ENCODE measurements at regions not wholly inside any gene's neighbourhood (a gene's known extent, or its start where the extent isn't known, plus 50 kb on each side); places are given as distances from the start of the nearest gene placed in this dataset.

DNA sequence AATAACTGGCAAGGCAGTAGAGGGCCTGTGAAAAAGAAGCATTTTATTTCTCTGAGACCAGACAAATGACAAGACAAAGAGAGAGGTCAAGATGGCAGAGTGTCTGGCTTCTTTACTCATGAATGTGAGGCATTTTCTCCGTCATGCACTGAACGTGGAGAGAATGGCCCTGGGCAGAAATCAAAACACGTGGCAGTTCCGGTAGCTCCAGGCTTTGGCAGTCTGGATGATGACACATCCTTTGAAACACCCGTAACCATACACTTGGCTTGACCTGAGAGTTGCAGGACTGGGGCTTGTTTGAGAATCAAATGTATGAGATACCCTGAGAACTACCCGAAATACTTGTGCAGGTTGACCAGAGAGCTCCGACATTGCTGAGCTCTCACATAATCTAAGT lies 537.6 kb downstream of the ACTR3B start:
- ChIA-PET CTCF (interaction anchor here (0.6 kb wide), 1 partner anchor 405 kb away, joined by 3 read pairs; no protein-coding TSS in a partner anchor), POLR2A (no interaction called here)
- TF ChIP-seq ZNF223 (tag by site-specific recombination; IDR thresholded peaks at IDR 0.05): no peak
- TF ChIP-seq, protein P1, sequence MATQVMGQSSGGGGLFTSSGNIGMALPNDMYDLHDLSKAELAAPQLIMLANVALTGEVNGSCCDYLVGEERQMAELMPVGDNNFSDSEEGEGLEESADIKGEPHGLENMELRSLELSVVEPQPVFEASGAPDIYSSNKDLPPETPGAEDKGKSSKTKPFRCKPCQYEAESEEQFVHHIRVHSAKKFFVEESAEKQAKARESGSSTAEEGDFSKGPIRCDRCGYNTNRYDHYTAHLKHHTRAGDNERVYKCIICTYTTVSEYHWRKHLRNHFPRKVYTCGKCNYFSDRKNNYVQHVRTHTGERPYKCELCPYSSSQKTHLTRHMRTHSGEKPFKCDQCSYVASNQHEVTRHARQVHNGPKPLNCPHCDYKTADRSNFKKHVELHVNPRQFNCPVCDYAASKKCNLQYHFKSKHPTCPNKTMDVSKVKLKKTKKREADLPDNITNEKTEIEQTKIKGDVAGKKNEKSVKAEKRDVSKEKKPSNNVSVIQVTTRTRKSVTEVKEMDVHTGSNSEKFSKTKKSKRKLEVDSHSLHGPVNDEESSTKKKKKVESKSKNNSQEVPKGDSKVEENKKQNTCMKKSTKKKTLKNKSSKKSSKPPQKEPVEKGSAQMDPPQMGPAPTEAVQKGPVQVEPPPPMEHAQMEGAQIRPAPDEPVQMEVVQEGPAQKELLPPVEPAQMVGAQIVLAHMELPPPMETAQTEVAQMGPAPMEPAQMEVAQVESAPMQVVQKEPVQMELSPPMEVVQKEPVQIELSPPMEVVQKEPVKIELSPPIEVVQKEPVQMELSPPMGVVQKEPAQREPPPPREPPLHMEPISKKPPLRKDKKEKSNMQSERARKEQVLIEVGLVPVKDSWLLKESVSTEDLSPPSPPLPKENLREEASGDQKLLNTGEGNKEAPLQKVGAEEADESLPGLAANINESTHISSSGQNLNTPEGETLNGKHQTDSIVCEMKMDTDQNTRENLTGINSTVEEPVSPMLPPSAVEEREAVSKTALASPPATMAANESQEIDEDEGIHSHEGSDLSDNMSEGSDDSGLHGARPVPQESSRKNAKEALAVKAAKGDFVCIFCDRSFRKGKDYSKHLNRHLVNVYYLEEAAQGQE (tag by site-specific recombination; IDR thresholded peaks at IDR 0.05): no peak
- TF ChIP-seq ZNF221 (tag by site-specific recombination; IDR thresholded peaks at IDR 0.05; ENCODE audit: borderline replicate concordance): no peak
- TF ChIP-seq WT1 (tag by site-specific recombination; IDR thresholded peaks at IDR 0.05): no peak
- TF ChIP-seq, protein P2, sequence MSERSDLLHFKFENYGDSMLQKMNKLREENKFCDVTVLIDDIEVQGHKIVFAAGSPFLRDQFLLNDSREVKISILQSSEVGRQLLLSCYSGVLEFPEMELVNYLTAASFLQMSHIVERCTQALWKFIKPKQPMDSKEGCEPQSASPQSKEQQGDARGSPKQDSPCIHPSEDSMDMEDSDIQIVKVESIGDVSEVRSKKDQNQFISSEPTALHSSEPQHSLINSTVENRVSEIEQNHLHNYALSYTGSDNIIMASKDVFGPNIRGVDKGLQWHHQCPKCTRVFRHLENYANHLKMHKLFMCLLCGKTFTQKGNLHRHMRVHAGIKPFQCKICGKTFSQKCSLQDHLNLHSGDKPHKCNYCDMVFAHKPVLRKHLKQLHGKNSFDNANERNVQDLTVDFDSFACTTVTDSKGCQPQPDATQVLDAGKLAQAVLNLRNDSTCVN (tag by site-specific recombination; optimal IDR thresholded peaks at IDR 0.05): no peak
- no peak for TF ChIP-seq ZNF623 (tag by site-specific recombination; IDR thresholded peaks at IDR 0.05)
- TF ChIP-seq, protein P3, sequence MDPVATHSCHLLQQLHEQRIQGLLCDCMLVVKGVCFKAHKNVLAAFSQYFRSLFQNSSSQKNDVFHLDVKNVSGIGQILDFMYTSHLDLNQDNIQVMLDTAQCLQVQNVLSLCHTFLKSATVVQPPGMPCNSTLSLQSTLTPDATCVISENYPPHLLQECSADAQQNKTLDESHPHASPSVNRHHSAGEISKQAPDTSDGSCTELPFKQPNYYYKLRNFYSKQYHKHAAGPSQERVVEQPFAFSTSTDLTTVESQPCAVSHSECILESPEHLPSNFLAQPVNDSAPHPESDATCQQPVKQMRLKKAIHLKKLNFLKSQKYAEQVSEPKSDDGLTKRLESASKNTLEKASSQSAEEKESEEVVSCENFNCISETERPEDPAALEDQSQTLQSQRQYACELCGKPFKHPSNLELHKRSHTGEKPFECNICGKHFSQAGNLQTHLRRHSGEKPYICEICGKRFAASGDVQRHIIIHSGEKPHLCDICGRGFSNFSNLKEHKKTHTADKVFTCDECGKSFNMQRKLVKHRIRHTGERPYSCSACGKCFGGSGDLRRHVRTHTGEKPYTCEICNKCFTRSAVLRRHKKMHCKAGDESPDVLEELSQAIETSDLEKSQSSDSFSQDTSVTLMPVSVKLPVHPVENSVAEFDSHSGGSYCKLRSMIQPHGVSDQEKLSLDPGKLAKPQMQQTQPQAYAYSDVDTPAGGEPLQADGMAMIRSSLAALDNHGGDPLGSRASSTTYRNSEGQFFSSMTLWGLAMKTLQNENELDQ (tag by site-specific recombination; IDR thresholded peaks at IDR 0.05; ENCODE audit: low read depth): no peak
- TF ChIP-seq, protein P4, sequence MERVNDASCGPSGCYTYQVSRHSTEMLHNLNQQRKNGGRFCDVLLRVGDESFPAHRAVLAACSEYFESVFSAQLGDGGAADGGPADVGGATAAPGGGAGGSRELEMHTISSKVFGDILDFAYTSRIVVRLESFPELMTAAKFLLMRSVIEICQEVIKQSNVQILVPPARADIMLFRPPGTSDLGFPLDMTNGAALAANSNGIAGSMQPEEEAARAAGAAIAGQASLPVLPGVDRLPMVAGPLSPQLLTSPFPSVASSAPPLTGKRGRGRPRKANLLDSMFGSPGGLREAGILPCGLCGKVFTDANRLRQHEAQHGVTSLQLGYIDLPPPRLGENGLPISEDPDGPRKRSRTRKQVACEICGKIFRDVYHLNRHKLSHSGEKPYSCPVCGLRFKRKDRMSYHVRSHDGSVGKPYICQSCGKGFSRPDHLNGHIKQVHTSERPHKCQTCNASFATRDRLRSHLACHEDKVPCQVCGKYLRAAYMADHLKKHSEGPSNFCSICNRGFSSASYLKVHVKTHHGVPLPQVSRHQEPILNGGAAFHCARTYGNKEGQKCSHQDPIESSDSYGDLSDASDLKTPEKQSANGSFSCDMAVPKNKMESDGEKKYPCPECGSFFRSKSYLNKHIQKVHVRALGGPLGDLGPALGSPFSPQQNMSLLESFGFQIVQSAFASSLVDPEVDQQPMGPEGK (tag by site-specific recombination; IDR thresholded peaks at IDR 0.05): no peak
- TF ChIP-seq, protein P5, sequence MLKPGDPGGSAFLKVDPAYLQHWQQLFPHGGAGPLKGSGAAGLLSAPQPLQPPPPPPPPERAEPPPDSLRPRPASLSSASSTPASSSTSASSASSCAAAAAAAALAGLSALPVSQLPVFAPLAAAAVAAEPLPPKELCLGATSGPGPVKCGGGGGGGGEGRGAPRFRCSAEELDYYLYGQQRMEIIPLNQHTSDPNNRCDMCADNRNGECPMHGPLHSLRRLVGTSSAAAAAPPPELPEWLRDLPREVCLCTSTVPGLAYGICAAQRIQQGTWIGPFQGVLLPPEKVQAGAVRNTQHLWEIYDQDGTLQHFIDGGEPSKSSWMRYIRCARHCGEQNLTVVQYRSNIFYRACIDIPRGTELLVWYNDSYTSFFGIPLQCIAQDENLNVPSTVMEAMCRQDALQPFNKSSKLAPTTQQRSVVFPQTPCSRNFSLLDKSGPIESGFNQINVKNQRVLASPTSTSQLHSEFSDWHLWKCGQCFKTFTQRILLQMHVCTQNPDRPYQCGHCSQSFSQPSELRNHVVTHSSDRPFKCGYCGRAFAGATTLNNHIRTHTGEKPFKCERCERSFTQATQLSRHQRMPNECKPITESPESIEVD (tag by site-specific recombination; IDR thresholded peaks at IDR 0.05): no peak
- TF ChIP-seq TCF7L2 (IDR thresholded peaks at IDR 0.05; ENCODE audit: borderline replicate concordance, low read depth, low read length): no peak
- TF ChIP-seq ZNF391 (tag by site-specific recombination; IDR thresholded peaks at IDR 0.05; ENCODE audit: borderline replicate concordance, low read depth): no peak
- no peaks in the 10 kb centered on the region for H3K36me3 ChIP-seq (ENCODE audit: control insufficient read depth in 2 of 2, insufficient read depth in 1 of 2, low read length in 2 of 2)
- no peaks in the 10 kb centered on the region for H3K9me3 ChIP-seq (ENCODE audit: control insufficient read depth, insufficient read depth, low read depth, low read length)
- H3K4me3 ChIP-seq (ENCODE audit: low read depth, low read length): no peak overlapping the region
- no peak overlapping the region for H3K27ac ChIP-seq (ENCODE audit: extremely low read depth, low read depth, low read length)
- no peaks in the 10 kb centered on the region for H3K4me1 ChIP-seq (ENCODE audit: control insufficient read depth, insufficient read depth, low read length)

DNA sequence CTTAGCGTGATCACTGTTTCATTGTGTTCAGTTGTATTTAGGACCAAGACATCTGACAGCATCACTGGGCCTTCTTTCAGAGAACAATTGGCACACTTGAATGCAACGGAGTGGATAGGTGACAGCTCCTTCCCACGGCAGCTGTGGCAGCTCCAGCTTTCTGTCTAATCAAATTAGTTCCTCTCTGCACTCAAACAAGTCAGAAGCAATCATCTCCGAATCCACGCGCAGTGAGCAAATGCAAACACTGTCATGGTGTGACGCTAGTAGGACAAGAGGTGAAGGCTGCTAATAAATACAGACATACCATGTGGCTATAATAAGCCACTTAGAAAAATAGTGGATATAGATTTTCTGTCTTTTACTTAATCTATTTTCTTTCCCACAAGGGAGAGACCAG lies 542.4 kb downstream of the ACTR3B start:
- Histone ChIP-seq H3K27ac (ENCODE audit: extremely low read depth, low read depth, low read length) (no peak overlapping the region), H3K9me3 (ENCODE audit: control insufficient read depth, insufficient read depth, low read depth, low read length) (no peaks in the 10 kb centered on the region), H3K4me3 (ENCODE audit: low read depth, low read length) (no peak overlapping the region), H3K36me3 (ENCODE audit: control insufficient read depth in 2 of 2, insufficient read depth in 1 of 2, low read length in 2 of 2) (no peaks in the 10 kb centered on the region), H3K4me1 (ENCODE audit: control insufficient read depth, insufficient read depth, low read length) (no peaks in the 10 kb centered on the region)
- POLR2A ChIA-PET: no interaction called here
- CTCF ChIA-PET: no interaction called here
- TF ChIP-seq ZNF23 (tag by site-specific recombination; IDR thresholded peaks at IDR 0.05; ENCODE audit: borderline replicate concordance): no peak
- TF ChIP-seq, protein P6, sequence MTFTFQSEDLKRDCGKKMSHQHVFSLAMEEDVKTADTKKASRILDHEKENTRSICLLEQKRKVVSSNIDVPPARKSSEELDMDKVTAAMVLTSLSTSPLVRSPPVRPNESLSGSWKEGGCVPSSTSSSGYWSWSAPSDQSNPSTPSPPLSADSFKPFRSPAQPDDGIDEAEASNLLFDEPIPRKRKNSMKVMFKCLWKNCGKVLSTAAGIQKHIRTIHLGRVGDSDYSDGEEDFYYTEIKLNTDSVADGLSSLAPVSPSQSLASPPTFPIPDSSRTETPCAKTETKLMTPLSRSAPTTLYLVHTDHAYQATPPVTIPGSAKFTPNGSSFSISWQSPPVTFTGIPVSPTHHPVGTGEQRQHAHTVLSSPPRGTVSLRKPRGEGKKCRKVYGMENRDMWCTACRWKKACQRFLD (tag by site-specific recombination; IDR thresholded peaks at IDR 0.05): no peak
- no peak for TF ChIP-seq ZNF354C (tag by site-specific recombination; IDR thresholded peaks at IDR 0.05; ENCODE audit: borderline replicate concordance, low read depth)
- TF ChIP-seq TRIM28 (IDR thresholded peaks at IDR 0.05; ENCODE audit: borderline replicate concordance, low read length): no peak
- no peak for TF ChIP-seq SP3 (tag by site-specific recombination; IDR thresholded peaks at IDR 0.05)
- TF ChIP-seq, protein P7, sequence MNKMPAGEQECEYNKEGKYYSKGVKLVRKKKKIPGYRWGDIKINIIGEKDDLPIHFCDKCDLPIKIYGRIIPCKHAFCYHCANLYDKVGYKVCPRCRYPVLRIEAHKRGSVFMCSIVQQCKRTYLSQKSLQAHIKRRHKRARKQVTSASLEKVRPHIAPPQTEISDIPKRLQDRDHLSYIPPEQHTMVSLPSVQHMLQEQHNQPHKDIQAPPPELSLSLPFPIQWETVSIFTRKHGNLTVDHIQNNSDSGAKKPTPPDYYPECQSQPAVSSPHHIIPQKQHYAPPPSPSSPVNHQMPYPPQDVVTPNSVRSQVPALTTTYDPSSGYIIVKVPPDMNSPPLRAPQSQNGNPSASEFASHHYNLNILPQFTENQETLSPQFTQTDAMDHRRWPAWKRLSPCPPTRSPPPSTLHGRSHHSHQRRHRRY (tag by site-specific recombination; IDR thresholded peaks at IDR 0.05): no peak
- no peak for TF ChIP-seq PRDM1 (tag by site-specific recombination; IDR thresholded peaks at IDR 0.05)
- no peak for TF ChIP-seq ZNF747 (tag by site-specific recombination; IDR thresholded peaks at IDR 0.05)
- TF ChIP-seq KLF9 (tag by site-specific recombination; IDR thresholded peaks at IDR 0.05; ENCODE audit: low read depth): no peak
- TF ChIP-seq ZNF624 (tag by site-specific recombination; IDR thresholded peaks at IDR 0.05): no peak
